ENCODE measurements at regions not wholly inside any gene's neighbourhood (a gene's known extent, or its start where the extent isn't known, plus 50 kb on each side); places are given as distances from the start of the nearest gene placed in this dataset.

DNA sequence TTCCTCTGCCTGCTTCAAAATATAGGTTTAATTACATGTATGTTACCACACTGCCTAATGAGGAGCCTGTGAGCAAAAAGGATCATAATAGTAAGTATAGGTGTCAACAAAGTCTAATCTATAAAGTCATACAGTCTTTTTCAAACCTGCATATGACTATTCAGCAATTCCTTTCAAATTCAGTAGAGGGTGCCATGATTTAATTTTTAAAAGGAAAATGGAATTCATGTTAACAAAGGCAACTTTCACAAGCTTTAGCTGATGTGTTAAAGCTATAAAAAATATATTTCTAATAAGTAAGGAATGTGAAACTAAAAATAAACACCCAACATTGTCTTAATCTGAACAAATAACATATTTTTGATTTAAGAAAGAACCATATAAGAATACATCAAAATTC, 52.1 kb downstream of the MPP7 start:
- no peak for FAIRE-seq
- no peak for DNase-seq (ENCODE audit: insufficient read length, low spot score)
- TF ChIP-seq POU2F2 (IDR thresholded peaks at IDR 0.05; ENCODE audit: low read depth, low read length) (no peak), POLR2AphosphoS5 (IDR thresholded peaks at IDR 0.05; ENCODE audit: low read depth, low read length) (no peak), TAF1 (IDR thresholded peaks at IDR 0.05; ENCODE audit: low read depth, low read length) (no peak), SPI1 (IDR thresholded peaks at IDR 0.05; ENCODE audit: low read depth, low read length) (no peak), POLR2A (IDR thresholded peaks at IDR 0.05; ENCODE audit: low read depth, low read length) (no peak), PAX5 (IDR thresholded peaks at IDR 0.05; ENCODE audit: insufficient read depth, low read length, severe bottlenecking) (no peak)

DNA sequence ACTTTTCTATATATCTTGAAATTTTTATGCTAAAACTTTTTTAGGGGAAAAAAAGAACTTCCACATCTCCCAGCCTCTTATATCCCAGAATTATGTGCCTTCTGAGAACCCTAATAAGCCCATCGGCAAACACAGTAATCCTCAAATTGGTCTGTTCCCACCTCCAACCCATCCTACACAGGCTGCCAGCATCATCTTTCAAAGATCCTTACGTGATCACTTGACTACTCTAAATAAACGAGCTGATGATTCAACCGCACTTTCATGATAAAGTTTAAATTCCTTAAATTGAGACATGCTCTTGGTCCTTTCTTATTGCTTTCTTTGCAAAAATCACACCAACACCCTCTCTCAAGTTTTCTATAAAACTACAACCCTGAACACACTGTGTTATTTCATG, 52.5 kb downstream of the MPP7 start:
- TF ChIP-seq PAX5 (IDR thresholded peaks at IDR 0.05; ENCODE audit: insufficient read depth, low read length, severe bottlenecking) = no peak
- TF ChIP-seq TAF1 (IDR thresholded peaks at IDR 0.05; ENCODE audit: low read depth, low read length) = no peak
- TF ChIP-seq SPI1 (IDR thresholded peaks at IDR 0.05; ENCODE audit: low read depth, low read length) = no peak
- TF ChIP-seq POLR2A (IDR thresholded peaks at IDR 0.05; ENCODE audit: low read depth, low read length) = no peak
- TF ChIP-seq POLR2AphosphoS5 (IDR thresholded peaks at IDR 0.05; ENCODE audit: low read depth, low read length) = no peak
- TF ChIP-seq POU2F2 (IDR thresholded peaks at IDR 0.05; ENCODE audit: low read depth, low read length) = no peak
- DNase-seq (ENCODE audit: insufficient read length, low spot score) = no peak
- FAIRE-seq = no peak

DNA sequence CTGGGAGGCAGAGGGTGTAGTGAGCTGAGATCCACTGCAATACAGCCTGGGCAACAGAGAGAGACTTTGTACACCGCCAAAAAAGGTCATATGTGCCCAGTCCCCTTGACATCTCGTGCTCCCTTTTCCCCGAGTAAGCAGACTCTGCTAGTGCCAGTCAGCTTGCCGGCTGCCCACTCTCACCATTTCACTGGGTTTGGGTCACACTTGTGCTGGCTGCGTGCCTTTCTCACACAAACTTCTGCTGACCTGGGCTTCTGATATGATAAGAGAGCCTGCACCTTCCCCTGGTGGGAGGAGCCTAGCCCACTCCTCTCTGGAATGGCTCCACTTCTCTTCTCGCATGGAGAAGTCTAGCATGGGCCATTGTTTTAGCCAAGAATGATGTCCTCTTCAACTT, 53.4 kb downstream of the MPP7 start:
- no peak for TF ChIP-seq TAF1 (IDR thresholded peaks at IDR 0.05; ENCODE audit: low read depth, low read length)
- TF ChIP-seq POU2F2 (IDR thresholded peaks at IDR 0.05; ENCODE audit: low read depth, low read length) = no peak
- no peak for TF ChIP-seq SPI1 (IDR thresholded peaks at IDR 0.05; ENCODE audit: low read depth, low read length)
- TF ChIP-seq POLR2A (IDR thresholded peaks at IDR 0.05; ENCODE audit: low read depth, low read length) = no peak
- TF ChIP-seq PAX5 (IDR thresholded peaks at IDR 0.05; ENCODE audit: insufficient read depth, low read length, severe bottlenecking) = no peak
- TF ChIP-seq POLR2AphosphoS5 (IDR thresholded peaks at IDR 0.05; ENCODE audit: low read depth, low read length) = no peak
- FAIRE-seq = no peak
- no peak for DNase-seq (ENCODE audit: insufficient read length, low spot score)

DNA sequence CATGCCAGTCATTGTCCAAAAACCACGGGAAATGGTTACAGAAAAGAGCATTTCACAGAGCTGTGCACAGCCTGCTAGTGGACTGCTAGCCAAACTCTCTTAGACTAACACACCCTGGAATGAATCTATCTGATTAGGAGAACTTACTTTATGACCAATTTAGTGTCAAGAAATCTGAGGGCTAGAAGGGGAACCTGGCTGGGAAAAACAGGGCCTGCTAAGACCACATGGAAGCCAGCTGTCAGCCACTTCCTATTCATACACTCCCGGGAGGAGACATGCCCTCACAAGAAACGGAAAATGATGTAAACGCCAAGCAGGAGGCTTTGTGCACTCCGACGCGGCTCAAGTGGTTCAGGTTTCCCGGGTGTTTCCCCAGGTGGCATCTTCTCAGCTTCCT, 54.8 kb downstream of the MPP7 start:
- DNase-seq (ENCODE audit: insufficient read length, low spot score) (no peak), FAIRE-seq (no peak)
- TF ChIP-seq POU2F2 (IDR thresholded peaks at IDR 0.05; ENCODE audit: low read depth, low read length) (no peak), SPI1 (IDR thresholded peaks at IDR 0.05; ENCODE audit: low read depth, low read length) (no peak), PAX5 (IDR thresholded peaks at IDR 0.05; ENCODE audit: insufficient read depth, low read length, severe bottlenecking) (no peak), POLR2A (IDR thresholded peaks at IDR 0.05; ENCODE audit: low read depth, low read length) (no peak), TAF1 (IDR thresholded peaks at IDR 0.05; ENCODE audit: low read depth, low read length) (no peak), POLR2AphosphoS5 (IDR thresholded peaks at IDR 0.05; ENCODE audit: low read depth, low read length) (no peak)

DNA sequence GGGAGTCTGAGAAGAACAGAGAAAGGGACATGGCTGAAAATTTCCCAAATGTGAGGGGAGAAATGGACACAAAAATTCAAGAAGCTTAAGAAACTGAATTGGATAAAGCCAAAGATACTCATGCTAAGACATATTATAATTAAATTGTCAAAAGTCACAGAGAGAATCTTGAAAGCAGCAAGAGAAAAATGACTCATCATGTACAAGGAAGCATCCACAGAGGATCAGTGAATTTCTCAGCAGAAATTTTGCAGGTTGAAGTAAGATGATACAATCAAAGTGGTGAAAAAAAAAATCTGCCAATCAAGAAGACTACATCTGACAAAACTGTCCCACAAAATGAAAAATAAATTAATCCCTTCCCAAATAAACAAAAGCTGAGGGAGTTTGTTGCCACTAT, 56.8 kb downstream of the MPP7 start:
- FAIRE-seq (no peak), DNase-seq (ENCODE audit: insufficient read length, low spot score) (no peak)
- TF ChIP-seq POLR2AphosphoS5 (IDR thresholded peaks at IDR 0.05; ENCODE audit: low read depth, low read length) = no peak
- no peak for TF ChIP-seq PAX5 (IDR thresholded peaks at IDR 0.05; ENCODE audit: insufficient read depth, low read length, severe bottlenecking)
- TF ChIP-seq TAF1 (IDR thresholded peaks at IDR 0.05; ENCODE audit: low read depth, low read length) = no peak
- no peak for TF ChIP-seq SPI1 (IDR thresholded peaks at IDR 0.05; ENCODE audit: low read depth, low read length)
- TF ChIP-seq POLR2A (IDR thresholded peaks at IDR 0.05; ENCODE audit: low read depth, low read length) = no peak
- TF ChIP-seq POU2F2 (IDR thresholded peaks at IDR 0.05; ENCODE audit: low read depth, low read length) = no peak

DNA sequence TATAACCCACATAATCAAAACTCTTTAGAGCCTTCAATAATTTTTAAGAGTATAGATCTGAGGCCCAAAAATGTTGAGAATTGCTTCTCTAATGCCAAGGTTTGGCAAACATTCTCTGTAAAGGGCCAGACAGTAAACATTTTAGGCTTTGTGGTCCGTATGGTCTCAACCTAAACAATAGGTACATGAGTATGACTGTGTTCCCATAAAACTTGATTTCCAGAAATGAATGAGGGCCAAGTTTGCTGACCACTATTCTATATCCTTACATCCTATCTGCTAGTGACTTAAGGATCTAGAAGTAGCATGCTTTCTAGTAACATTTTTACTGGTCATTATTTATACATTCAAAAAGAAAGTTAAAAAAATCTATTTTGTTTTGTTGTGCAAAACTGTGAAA, 58.9 kb downstream of the MPP7 start:
- no peak for TF ChIP-seq SPI1 (IDR thresholded peaks at IDR 0.05; ENCODE audit: low read depth, low read length)
- TF ChIP-seq TAF1 (IDR thresholded peaks at IDR 0.05; ENCODE audit: low read depth, low read length) = no peak
- TF ChIP-seq POLR2AphosphoS5 (IDR thresholded peaks at IDR 0.05; ENCODE audit: low read depth, low read length) = no peak
- TF ChIP-seq POLR2A (IDR thresholded peaks at IDR 0.05; ENCODE audit: low read depth, low read length) = no peak
- no peak for TF ChIP-seq PAX5 (IDR thresholded peaks at IDR 0.05; ENCODE audit: insufficient read depth, low read length, severe bottlenecking)
- TF ChIP-seq POU2F2 (IDR thresholded peaks at IDR 0.05; ENCODE audit: low read depth, low read length) = no peak
- DNase-seq (ENCODE audit: insufficient read length, low spot score) (no peak), FAIRE-seq (no peak)

DNA sequence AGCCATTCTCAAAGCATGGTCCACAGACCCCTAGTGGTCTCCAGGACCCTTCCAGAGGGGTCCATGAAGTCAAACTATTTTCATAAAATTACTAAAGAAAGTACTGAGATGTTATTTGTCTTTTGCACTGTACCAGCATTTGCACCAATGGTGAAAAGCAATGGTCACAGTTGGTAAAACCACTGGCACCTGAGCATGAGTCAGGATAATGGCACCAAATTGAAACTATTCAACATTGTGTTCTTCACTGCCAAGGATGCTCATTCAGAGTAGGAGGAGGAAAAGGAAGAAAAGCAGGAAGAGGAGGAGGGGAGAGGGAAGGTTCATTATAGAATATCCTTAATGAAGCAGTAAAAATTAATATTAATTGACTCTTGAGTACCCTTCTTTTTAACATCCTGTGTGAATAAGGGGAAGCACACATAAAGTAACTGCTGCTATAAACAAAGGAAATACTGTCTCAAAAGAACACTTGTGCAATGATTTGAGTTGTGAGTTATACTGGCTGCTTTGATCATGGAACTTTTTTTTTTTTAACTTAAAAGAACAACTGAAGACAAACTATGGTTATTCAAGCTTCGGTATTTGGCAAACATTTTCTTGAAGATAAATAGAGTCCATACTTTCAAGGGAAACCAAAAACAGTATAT, 60.2 kb downstream of the MPP7 start:
- DNase-seq (ENCODE audit: insufficient read length, low spot score) (no peak), FAIRE-seq (no peak)
- no peak for TF ChIP-seq POLR2AphosphoS5 (IDR thresholded peaks at IDR 0.05; ENCODE audit: low read depth, low read length)
- TF ChIP-seq TAF1 (IDR thresholded peaks at IDR 0.05; ENCODE audit: low read depth, low read length) = no peak
- TF ChIP-seq POLR2A (IDR thresholded peaks at IDR 0.05; ENCODE audit: low read depth, low read length) = no peak
- no peak for TF ChIP-seq POU2F2 (IDR thresholded peaks at IDR 0.05; ENCODE audit: low read depth, low read length)
- TF ChIP-seq SPI1 (IDR thresholded peaks at IDR 0.05; ENCODE audit: low read depth, low read length) = no peak

DNA sequence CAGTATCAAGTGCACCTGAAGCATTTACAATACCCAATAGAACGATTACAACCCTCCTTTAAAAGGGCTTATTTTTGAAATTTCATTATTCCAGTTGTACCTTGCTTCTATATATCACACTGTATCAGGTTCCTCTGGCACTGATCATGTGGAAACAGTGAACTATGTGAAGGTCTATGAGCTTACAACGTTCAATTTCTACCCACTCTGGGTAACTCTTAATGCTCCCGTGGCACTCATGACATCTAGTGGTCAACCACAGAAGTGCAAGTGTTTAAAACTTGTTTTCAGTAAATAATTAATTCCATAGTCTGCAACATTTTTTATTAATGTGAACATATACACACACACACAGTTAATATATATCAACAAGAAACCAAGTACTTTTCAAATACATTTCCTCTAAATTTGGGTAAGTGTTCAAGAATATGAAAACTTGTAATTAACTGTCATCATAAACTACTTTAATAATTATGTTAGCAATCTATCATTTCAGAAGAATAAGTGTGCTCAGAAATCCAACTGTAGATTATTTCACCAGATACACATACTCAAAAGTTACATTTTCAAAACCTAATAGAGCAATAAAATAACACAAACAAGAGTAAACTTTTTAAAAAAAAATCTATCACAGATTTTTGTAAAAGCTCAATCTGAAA, 61.0 kb downstream of the MPP7 start:
- TF ChIP-seq PAX5 (IDR thresholded peaks at IDR 0.05; ENCODE audit: insufficient read depth, low read length, severe bottlenecking) (no peak), TAF1 (IDR thresholded peaks at IDR 0.05; ENCODE audit: low read depth, low read length) (no peak), POU2F2 (IDR thresholded peaks at IDR 0.05; ENCODE audit: low read depth, low read length) (no peak), POLR2A (IDR thresholded peaks at IDR 0.05; ENCODE audit: low read depth, low read length) (no peak), SPI1 (IDR thresholded peaks at IDR 0.05; ENCODE audit: low read depth, low read length) (no peak), POLR2AphosphoS5 (IDR thresholded peaks at IDR 0.05; ENCODE audit: low read depth, low read length) (no peak)
- DNase-seq (ENCODE audit: insufficient read length, low spot score) (peak; percentile 6), FAIRE-seq (no peak)

DNA sequence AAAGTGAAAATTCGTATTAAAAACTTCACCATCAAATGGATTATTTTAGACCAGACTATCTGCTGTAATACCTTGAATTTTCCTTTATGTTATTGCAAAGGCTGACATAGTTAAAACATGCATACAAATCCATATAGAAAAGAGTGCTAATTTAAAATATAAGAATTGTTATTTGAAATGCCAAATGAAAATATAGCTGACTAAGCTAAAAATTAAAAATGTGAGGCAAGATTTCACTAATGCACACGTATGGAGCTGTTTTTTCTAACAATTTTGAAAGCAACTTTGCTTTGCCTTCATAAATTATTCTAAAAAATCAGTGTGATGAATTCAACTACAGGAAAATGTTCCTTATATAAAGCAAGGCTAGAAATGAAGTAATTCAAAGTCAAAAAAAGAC, 62.5 kb downstream of the MPP7 start:
- TF ChIP-seq PAX5 (IDR thresholded peaks at IDR 0.05; ENCODE audit: insufficient read depth, low read length, severe bottlenecking) = no peak
- DNase-seq (ENCODE audit: insufficient read length, low spot score) (no peak), FAIRE-seq (no peak)

DNA sequence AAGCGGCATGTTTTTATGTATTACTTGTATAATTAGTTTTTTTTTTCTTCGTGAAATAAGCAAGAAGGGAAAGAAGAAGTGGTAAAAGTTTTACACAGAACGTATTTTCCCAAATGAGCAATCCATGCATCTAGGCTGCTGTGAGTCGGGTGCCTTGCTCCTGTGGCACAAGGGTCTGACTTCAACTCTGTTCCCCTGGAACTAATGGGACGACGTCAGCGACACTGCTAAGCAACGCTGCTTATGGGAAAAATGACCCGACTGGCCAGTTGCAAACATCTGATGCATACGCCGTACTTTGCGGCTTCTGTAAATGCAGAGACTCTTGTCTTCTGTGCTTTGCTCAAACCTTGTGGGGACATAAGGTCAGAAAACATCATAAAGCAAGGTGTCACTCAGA, 66.3 kb downstream of the MPP7 start:
- TF ChIP-seq POU2F2 (IDR thresholded peaks at IDR 0.05; ENCODE audit: low read depth, low read length) (no peak), POLR2A (IDR thresholded peaks at IDR 0.05; ENCODE audit: low read depth, low read length) (no peak), PAX5 (IDR thresholded peaks at IDR 0.05; ENCODE audit: insufficient read depth, low read length, severe bottlenecking) (no peak)
- DNase-seq (ENCODE audit: insufficient read length, low spot score) (no peak), FAIRE-seq (no peak)

Data from GM12891 (cell line).